ENCODE measurements at regions not wholly inside any gene's neighbourhood (a gene's known extent, or its start where the extent isn't known, plus 50 kb on each side); places are given as distances from the start of the nearest gene placed in this dataset.

GRCh38 chr2:146212602-146213001 lies 1632.2 kb upstream of the ACVR2A start:
- no peak overlapping the region for H3K4me3 ChIP-seq (replicated peaks in 1 of 2; ENCODE audit: low read depth in 1 of 2, low read length in 2 of 2)
- no peaks in the 10 kb centered on the region for H3K36me3 ChIP-seq (ENCODE audit: control insufficient read depth in 1 of 2, insufficient read depth in 2 of 2, low read length in 2 of 2)
- ChIA-PET RAD21 (ENCODE audit: low non-redundant PET in 1 of 2, low total read pairs in 2 of 2, uncharacterized antibody in 2 of 2, unreplicated experiment in 2 of 2) (no interaction called here), POLR2A (no interaction called here), CTCF (no interaction called here)
- no peak for DNase-seq (ENCODE audit: low read depth, low spot score)
- no peaks in the 10 kb centered on the region for H3K4me1 ChIP-seq (ENCODE audit: control insufficient read depth in 1 of 2, insufficient read depth in 2 of 2, low read length in 2 of 2)
- H3K9me2 ChIP-seq (ENCODE audit: insufficient read depth): no peaks in the 10 kb centered on the region
- intact Hi-C loops (cut with micrococcal nuclease): no loop called here
- H3K9ac ChIP-seq (ENCODE audit: low read length): no peak overlapping the region
- no peaks in the 10 kb centered on the region for H3K9me3 ChIP-seq (ENCODE audit: control insufficient read depth in 1 of 2, insufficient read depth in 1 of 2, low read depth in 1 of 2, low read length in 2 of 2)
- no peak overlapping the region for H2AFZ ChIP-seq (ENCODE audit: low read depth, low read length, poor library complexity, severe bottlenecking)
- no peak for ATAC-seq
- TF ChIP-seq EZH2phosphoT487 (IDR thresholded peaks at IDR 0.05; ENCODE audit: borderline replicate concordance) (no peak), EZH2 (IDR thresholded peaks at IDR 0.05) (no peak), FOSL1 (IDR thresholded peaks at IDR 0.05; ENCODE audit: low read depth) (no peak), SIN3A (IDR thresholded peaks at IDR 0.05; ENCODE audit: low read depth) (no peak), SP1 (IDR thresholded peaks at IDR 0.05; ENCODE audit: low read depth) (no peak), ZNF274 (IDR thresholded peaks at IDR 0.05; ENCODE audit: low read depth, low read length) (no peak), TCF7L2 (IDR thresholded peaks at IDR 0.05; ENCODE audit: borderline replicate concordance, extremely low read depth, insufficient read depth, insufficient read length) (no peak), YY1 (IDR thresholded peaks at IDR 0.05; ENCODE audit: extremely low read depth, insufficient replicate concordance, low read depth, low read length) (no peak), ELF1 (IDR thresholded peaks at IDR 0.05; ENCODE audit: borderline replicate concordance, low read depth) (no peak), CEBPB (IDR thresholded peaks at IDR 0.05; ENCODE audit: low read depth) (no peak), POLR2A (IDR thresholded peaks at IDR 0.05; ENCODE audit: borderline replicate concordance, extremely low read depth, insufficient read depth, insufficient read length) (no peak), SRF (IDR thresholded peaks at IDR 0.05; ENCODE audit: low read depth) (no peak)
- TF ChIP-seq, protein P1, sequence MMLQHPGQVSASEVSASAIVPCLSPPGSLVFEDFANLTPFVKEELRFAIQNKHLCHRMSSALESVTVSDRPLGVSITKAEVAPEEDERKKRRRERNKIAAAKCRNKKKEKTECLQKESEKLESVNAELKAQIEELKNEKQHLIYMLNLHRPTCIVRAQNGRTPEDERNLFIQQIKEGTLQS (IDR thresholded peaks at IDR 0.05): no peak
- TF ChIP-seq, protein P2, sequence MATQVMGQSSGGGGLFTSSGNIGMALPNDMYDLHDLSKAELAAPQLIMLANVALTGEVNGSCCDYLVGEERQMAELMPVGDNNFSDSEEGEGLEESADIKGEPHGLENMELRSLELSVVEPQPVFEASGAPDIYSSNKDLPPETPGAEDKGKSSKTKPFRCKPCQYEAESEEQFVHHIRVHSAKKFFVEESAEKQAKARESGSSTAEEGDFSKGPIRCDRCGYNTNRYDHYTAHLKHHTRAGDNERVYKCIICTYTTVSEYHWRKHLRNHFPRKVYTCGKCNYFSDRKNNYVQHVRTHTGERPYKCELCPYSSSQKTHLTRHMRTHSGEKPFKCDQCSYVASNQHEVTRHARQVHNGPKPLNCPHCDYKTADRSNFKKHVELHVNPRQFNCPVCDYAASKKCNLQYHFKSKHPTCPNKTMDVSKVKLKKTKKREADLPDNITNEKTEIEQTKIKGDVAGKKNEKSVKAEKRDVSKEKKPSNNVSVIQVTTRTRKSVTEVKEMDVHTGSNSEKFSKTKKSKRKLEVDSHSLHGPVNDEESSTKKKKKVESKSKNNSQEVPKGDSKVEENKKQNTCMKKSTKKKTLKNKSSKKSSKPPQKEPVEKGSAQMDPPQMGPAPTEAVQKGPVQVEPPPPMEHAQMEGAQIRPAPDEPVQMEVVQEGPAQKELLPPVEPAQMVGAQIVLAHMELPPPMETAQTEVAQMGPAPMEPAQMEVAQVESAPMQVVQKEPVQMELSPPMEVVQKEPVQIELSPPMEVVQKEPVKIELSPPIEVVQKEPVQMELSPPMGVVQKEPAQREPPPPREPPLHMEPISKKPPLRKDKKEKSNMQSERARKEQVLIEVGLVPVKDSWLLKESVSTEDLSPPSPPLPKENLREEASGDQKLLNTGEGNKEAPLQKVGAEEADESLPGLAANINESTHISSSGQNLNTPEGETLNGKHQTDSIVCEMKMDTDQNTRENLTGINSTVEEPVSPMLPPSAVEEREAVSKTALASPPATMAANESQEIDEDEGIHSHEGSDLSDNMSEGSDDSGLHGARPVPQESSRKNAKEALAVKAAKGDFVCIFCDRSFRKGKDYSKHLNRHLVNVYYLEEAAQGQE (IDR thresholded peaks at IDR 0.05; ENCODE audit: low read depth): no peak
- TF ChIP-seq, protein P3, sequence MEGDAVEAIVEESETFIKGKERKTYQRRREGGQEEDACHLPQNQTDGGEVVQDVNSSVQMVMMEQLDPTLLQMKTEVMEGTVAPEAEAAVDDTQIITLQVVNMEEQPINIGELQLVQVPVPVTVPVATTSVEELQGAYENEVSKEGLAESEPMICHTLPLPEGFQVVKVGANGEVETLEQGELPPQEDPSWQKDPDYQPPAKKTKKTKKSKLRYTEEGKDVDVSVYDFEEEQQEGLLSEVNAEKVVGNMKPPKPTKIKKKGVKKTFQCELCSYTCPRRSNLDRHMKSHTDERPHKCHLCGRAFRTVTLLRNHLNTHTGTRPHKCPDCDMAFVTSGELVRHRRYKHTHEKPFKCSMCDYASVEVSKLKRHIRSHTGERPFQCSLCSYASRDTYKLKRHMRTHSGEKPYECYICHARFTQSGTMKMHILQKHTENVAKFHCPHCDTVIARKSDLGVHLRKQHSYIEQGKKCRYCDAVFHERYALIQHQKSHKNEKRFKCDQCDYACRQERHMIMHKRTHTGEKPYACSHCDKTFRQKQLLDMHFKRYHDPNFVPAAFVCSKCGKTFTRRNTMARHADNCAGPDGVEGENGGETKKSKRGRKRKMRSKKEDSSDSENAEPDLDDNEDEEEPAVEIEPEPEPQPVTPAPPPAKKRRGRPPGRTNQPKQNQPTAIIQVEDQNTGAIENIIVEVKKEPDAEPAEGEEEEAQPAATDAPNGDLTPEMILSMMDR (IDR thresholded peaks at IDR 0.05 in 2 of 3, conservative IDR thresholded peaks at IDR 0.05 in 1 of 3; ENCODE audit: borderline replicate concordance in 1 of 3, insufficient read depth in 1 of 3, low read depth in 2 of 3, low read length in 2 of 3): no peak
- H3K4me2 ChIP-seq (ENCODE audit: low read length): no peak overlapping the region
- H3K27me3 ChIP-seq (ENCODE audit: insufficient read depth, low read length): no peaks in the 10 kb centered on the region
- no TSS peak for BruUV-seq (replicated peaks)
- no peaks in the 10 kb centered on the region for H4K20me1 ChIP-seq (ENCODE audit: insufficient read depth)
- no peak overlapping the region for H3K27ac ChIP-seq (ENCODE audit: low read depth, low read length)
- H3K79me2 ChIP-seq (ENCODE audit: insufficient read depth, low read length): no peaks in the 10 kb centered on the region
